Hepatocyte (in vitro differentiated cells): ENCODE measurements at regions not wholly inside any gene's neighbourhood (a gene's known extent, or its start where the extent isn't known, plus 50 kb on each side); places are given as distances from the start of the nearest gene placed in this dataset.
"Not testable (repeated sequence)": the region's sequence is repeated elsewhere in the genome, so short reads cannot be mapped to it uniquely, and the experiment has no call there.

Experiments used
- DNase-seq: peaks from one replicate; pipeline ENCODE4 v3.0.0-alpha.2; 2016; ENCODE audit warnings: low spot score
- H2AFZ ChIP-seq: fragments of 200-600 bp; sonication (generic); 2 replicates; pipeline ENCODE4 v1.6.0; 2016; ENCODE audit warnings: antibody characterized with exemption, mild to moderate bottlenecking
- H3K27ac ChIP-seq: fragments of 200-600 bp; sonication (generic); 2 replicates; pipeline ENCODE4 v1.5.1; 2016; ENCODE audit warnings: mild to moderate bottlenecking
- H3K27me3 ChIP-seq: fragments of 200-600 bp; sonication (generic); 2 replicates; pipeline ENCODE4 v1.6.1; 2016
- H3K36me3 ChIP-seq: fragments of 200-600 bp; sonication (generic); replicated peaks from 2 replicates; pipeline ENCODE4 v1.5.1; 2016; ENCODE audit warnings: low read depth; ENCODE audit not compliant: insufficient read depth
- H3K4me1 ChIP-seq: fragments of 200-600 bp; sonication (generic); 2 replicates; pipeline ENCODE4 v1.5.1; 2016; ENCODE audit warnings: mild to moderate bottlenecking, moderate library complexity; ENCODE audit not compliant: insufficient read depth
- H3K4me2 ChIP-seq: fragments of 200-600 bp; sonication (generic); 2 replicates; pipeline ENCODE4 v1.6.0; 2016
- H3K4me3 ChIP-seq: fragments of 200-600 bp; sonication (generic); 2 replicates; pipeline ENCODE4 v1.5.1; 2016; ENCODE audit warnings: mild to moderate bottlenecking
- H3K79me2 ChIP-seq: fragments of 200-600 bp; sonication (generic); 2 replicates; pipeline ENCODE4 v1.6.0; 2017; ENCODE audit warnings: mild to moderate bottlenecking
- H3K9me2 ChIP-seq: fragments of 200-600 bp; sonication (generic); replicated peaks from 2 replicates; pipeline ENCODE4 v1.6.0; 2017; ENCODE audit warnings: mild to moderate bottlenecking; ENCODE audit not compliant: insufficient read depth
- H3K9me3 ChIP-seq: fragments of 200-600 bp; sonication (generic); 2 replicates; pipeline ENCODE4 v1.5.1; 2016; ENCODE audit warnings: low read depth, mild to moderate bottlenecking
- H4K20me1 ChIP-seq: fragments of 200-600 bp; sonication (generic); 2 replicates; pipeline ENCODE4 v1.6.0; 2016; ENCODE audit warnings: mild to moderate bottlenecking; ENCODE audit not compliant: insufficient read depth, poor library complexity, severe bottlenecking
- EZH2 ChIP-seq: fragments of 200-600 bp; sonication (generic); IDR thresholded peaks from 2 replicates; pipeline ENCODE4 v1.6.1; 2016; ENCODE audit warnings: antibody characterized with exemption, mild to moderate bottlenecking, borderline replicate concordance
- EZH2phosphoT487 ChIP-seq: fragments of 200-600 bp; sonication (generic); IDR thresholded peaks from one replicate; pipeline ENCODE4 v1.6.1; 2018; ENCODE audit warnings: antibody characterized with exemption, mild to moderate bottlenecking, low read depth, moderate library complexity; ENCODE audit not compliant: unreplicated experiment, severe bottlenecking
- WGBS: methylation state at CpG from one replicate; pipeline ENCODE4 v1.1.6; 2016; ENCODE audit warnings: low lambda C conversion rate; ENCODE audit errors: missing lambda C conversion rate; 5-methylcytosine and 5-hydroxymethylcytosine counted together
- TF ChIP-seq, protein P1 (sequence below): fragments of 200-600 bp; sonication (generic); IDR thresholded peaks from 2 replicates; pipeline ENCODE4 v1.5.1; 2016; ENCODE audit warnings: antibody characterized with exemption, mild to moderate bottlenecking; ENCODE audit not compliant: poor library complexity

DNA sequence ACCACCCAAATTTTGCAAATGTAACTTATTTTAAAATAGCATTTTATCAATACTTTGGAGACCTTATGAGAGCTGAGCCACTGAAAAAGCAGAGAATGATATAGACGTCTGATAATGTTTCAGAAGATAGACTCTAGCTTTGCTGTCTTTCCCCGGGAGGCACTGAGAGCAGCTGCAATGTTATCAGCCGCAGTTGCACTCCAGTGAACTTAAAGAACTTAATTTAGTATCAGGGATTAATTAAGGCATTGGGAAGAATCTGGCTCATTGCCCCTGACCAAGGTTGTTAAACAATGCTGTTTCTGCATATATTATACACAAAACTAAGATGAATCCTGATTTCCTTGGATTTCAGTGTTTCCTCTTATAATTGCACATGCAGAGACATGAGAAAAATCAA lies 75.7 kb upstream of the SGCG start:
- DNase-seq: no peak
- no peaks in the 10 kb centered on the region for H3K9me2 ChIP-seq
- H3K4me2 ChIP-seq: no peak overlapping the region
- H3K4me1 ChIP-seq: no peaks in the 10 kb centered on the region
- no peak for TF ChIP-seq EZH2phosphoT487
- TF ChIP-seq, protein P1, sequence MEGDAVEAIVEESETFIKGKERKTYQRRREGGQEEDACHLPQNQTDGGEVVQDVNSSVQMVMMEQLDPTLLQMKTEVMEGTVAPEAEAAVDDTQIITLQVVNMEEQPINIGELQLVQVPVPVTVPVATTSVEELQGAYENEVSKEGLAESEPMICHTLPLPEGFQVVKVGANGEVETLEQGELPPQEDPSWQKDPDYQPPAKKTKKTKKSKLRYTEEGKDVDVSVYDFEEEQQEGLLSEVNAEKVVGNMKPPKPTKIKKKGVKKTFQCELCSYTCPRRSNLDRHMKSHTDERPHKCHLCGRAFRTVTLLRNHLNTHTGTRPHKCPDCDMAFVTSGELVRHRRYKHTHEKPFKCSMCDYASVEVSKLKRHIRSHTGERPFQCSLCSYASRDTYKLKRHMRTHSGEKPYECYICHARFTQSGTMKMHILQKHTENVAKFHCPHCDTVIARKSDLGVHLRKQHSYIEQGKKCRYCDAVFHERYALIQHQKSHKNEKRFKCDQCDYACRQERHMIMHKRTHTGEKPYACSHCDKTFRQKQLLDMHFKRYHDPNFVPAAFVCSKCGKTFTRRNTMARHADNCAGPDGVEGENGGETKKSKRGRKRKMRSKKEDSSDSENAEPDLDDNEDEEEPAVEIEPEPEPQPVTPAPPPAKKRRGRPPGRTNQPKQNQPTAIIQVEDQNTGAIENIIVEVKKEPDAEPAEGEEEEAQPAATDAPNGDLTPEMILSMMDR: no peak
- TF ChIP-seq EZH2: no peak
- 47% methylated on average over 3 of the region's 3 CpGs for whole genome bisulfite sequencing
- H4K20me1 ChIP-seq: no peaks in the 10 kb centered on the region
- no peak overlapping the region for H3K27ac ChIP-seq
- no peaks in the 10 kb centered on the region for H3K79me2 ChIP-seq
- no peak overlapping the region for H2AFZ ChIP-seq
- H3K36me3 ChIP-seq: no peaks in the 10 kb centered on the region
- no peak overlapping the region for H3K4me3 ChIP-seq
- H3K27me3 ChIP-seq: no peaks in the 10 kb centered on the region
- H3K9me3 ChIP-seq: no peaks in the 10 kb centered on the region

DNA sequence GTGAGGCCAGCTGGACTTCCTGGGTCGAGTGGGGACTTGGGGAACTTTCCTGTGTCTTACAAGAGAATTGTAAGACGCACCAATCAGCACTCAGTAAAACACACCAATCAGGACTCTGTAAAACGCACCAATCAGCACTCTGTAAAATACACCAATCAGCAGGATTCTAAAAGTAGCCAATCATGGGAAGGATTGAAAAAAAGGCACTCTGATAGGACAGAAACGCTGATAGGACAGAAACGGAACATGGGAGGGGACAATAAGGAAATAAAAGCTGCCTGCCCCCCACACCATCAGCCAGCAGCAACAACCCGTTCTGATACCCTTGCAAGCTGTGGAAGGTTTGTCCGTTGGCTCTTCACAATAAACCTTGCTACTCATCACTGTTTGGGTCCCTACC lies 73.1 kb upstream of the SGCG start:
- H3K4me3 ChIP-seq: no peak overlapping the region
- no peaks in the 10 kb centered on the region for H4K20me1 ChIP-seq
- H3K79me2 ChIP-seq: no peaks in the 10 kb centered on the region
- H3K9me2 ChIP-seq: no peaks in the 10 kb centered on the region
- 90% methylated on average over 7 of the region's 7 CpGs for WGBS
- H3K4me2 ChIP-seq: no peak overlapping the region
- H3K27ac ChIP-seq: no peak overlapping the region
- DNase-seq: no peak
- no peaks in the 10 kb centered on the region for H3K4me1 ChIP-seq
- TF ChIP-seq, protein P1: no peak
- TF ChIP-seq EZH2: no peak
- TF ChIP-seq EZH2phosphoT487: no peak
- H3K9me3 ChIP-seq: no peaks in the 10 kb centered on the region
- H2AFZ ChIP-seq: no peak overlapping the region
- H3K36me3 ChIP-seq: no peaks in the 10 kb centered on the region
- no peaks in the 10 kb centered on the region for H3K27me3 ChIP-seq

DNA sequence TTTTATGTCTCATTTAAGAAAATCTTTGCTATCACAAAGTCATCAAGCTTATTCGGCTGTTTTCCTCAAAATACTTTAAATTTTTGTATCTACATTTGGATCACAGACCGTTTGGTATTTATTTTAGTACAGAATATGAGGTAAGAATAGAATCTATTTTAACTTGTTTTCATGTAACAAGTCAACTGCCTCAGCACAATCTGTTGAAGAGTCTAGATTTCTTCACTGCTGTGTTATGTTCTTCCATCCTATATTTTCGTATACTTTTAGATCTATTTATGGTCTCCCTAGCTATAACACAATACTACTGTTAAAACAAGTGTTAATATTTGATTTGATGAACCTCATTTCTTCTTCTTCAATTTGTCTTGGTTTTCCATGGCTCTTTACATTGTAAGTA lies 61.6 kb upstream of the SGCG start:
- H3K9me2 ChIP-seq: no peaks in the 10 kb centered on the region
- no peaks in the 10 kb centered on the region for H4K20me1 ChIP-seq
- no peak overlapping the region for H2AFZ ChIP-seq
- H3K36me3 ChIP-seq: no peaks in the 10 kb centered on the region
- WGBS: 88% methylated on average over 3 of the region's 3 CpGs
- H3K27me3 ChIP-seq: no peaks in the 10 kb centered on the region
- no peak overlapping the region for H3K27ac ChIP-seq
- H3K9me3 ChIP-seq: no peaks in the 10 kb centered on the region
- no peak for DNase-seq
- no peak overlapping the region for H3K4me2 ChIP-seq
- H3K4me3 ChIP-seq: no peak overlapping the region
- H3K4me1 ChIP-seq: no peaks in the 10 kb centered on the region
- no peaks in the 10 kb centered on the region for H3K79me2 ChIP-seq
- TF ChIP-seq, protein P1: no peak
- TF ChIP-seq EZH2phosphoT487: no peak
- TF ChIP-seq EZH2: no peak

DNA sequence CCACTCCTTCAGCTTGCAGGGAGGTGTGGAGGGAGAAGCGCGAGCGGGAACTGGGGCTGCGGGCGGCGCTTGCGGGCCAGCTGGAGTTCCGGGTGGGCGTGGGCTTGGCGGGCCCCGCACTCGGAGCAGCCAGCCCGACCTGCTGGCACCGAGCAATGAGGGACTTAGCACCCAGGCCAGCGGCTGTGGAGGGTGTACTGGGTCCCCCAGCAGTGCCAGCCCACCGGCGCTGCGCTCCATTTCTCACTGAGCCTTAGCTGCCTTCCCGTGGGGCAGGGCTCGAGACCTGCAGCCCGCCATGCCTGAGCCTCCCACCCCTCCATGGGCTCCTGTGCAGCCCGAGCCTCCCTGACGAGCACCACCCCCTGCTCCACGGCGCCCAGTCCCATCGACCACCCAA lies 53.2 kb upstream of the SGCG start:
- H2AFZ ChIP-seq, H3K9me2 ChIP-seq, H4K20me1 ChIP-seq, H3K36me3 ChIP-seq, H3K4me1 ChIP-seq, DNase-seq, H3K27me3 ChIP-seq, H3K4me2 ChIP-seq, H3K27ac ChIP-seq, H3K9me3 ChIP-seq, H3K4me3 ChIP-seq, H3K79me2 ChIP-seq: not testable (repeated sequence)
- WGBS: 97% methylated on average over 17 of the region's 26 CpGs
